K562 (cell line): ENCODE measurements at regions not wholly inside any gene's neighbourhood (a gene's known extent, or its start where the extent isn't known, plus 50 kb on each side); places are given as distances from the start of the nearest gene placed in this dataset.
"Not testable (repeated sequence)": the region's sequence is repeated elsewhere in the genome, so short reads cannot be mapped to it uniquely, and the experiment has no call there.

Source experiments
- BMI1 ChIP-seq: fragments of 150-350 bp; IDR thresholded peaks from 2 replicates; pipeline ENCODE4 v1.6.1; 2014; ENCODE audit warnings: low read length
- CHD4 ChIP-seq: fragments of 200-600 bp; sonication (generic); IDR thresholded peaks from 3 replicates; pipeline ENCODE4 v1.6.1; 2012; ENCODE audit warnings: low read depth, mild to moderate bottlenecking, mixed read lengths, low read length, inconsistent platforms; ENCODE audit not compliant: insufficient read depth, insufficient replicate concordance, poor library complexity, severe bottlenecking
- CTCF ChIP-seq, 3 experiments: IDR thresholded peaks in 2 of 3; conservative IDR thresholded peaks in 1 of 3; 2 replicates each; pipeline ENCODE4 v1.5.1; 2011 to 2012; ENCODE audit warnings: low read length in 3 of 3, mild to moderate bottlenecking in 3 of 3, control low read depth in 2 of 3, improper control_type of control experiment in 1 of 3, inconsistent platforms in 1 of 3, low read depth in 1 of 3, mixed read lengths in 1 of 3, moderate library complexity in 1 of 3; ENCODE audit not compliant: insufficient read depth in 2 of 3
- DACH1 ChIP-seq: fragments of 450-650 bp; IDR thresholded peaks from 2 replicates; pipeline ENCODE4 v1.6.1; 2018; ENCODE audit not compliant: partially characterized antibody
- FOXK1 ChIP-seq: sonication (generic); formaldehyde crosslinking; IDR thresholded peaks from 2 replicates; pipeline ENCODE4 v1.8.0; 2022; ENCODE audit warnings: missing genetic modification reagents, mild to moderate bottlenecking, borderline replicate concordance
- NR2F6 ChIP-seq: fragments of 450-650 bp; formaldehyde crosslinking; IDR thresholded peaks from 2 replicates; pipeline ENCODE4 v1.4.0; 2020; ENCODE audit warnings: mild to moderate bottlenecking
- RAD51 ChIP-seq: fragments of 450-650 bp; IDR thresholded peaks from 2 replicates; pipeline ENCODE4 v1.7.1; 2016; ENCODE audit warnings: low read depth, mild to moderate bottlenecking, borderline replicate concordance
- RFX1 ChIP-seq: fragments of 450-650 bp; IDR thresholded peaks from 2 replicates; pipeline ENCODE4 v1.6.1; 2016; ENCODE audit warnings: mild to moderate bottlenecking, moderate library complexity
- TAF7 ChIP-seq: fragments of 450-650 bp; IDR thresholded peaks from 2 replicates; pipeline ENCODE4 v1.6.1; 2016; ENCODE audit warnings: missing genetic modification characterization, missing compliant biosample characterization
- XRCC5 ChIP-seq: fragments of 200-400 bp; formaldehyde crosslinking; IDR thresholded peaks from 2 replicates; pipeline ENCODE4 v1.6.1; 2017; ENCODE audit warnings: low read depth, mild to moderate bottlenecking, low read length
- ZBTB11 ChIP-seq, 3 experiments: fragments of 200-800 bp in 1 of 3; fragments of 250-450 bp in 1 of 3; fragments of 450-650 bp in 1 of 3; sonication (Bioruptor Pico) in 1 of 3; sonication (Bioruptor generic) in 1 of 3; formaldehyde crosslinking in 1 of 3; IDR thresholded peaks; 2 replicates each; pipeline versions ENCODE4 v1.6.1 to v1.8.0; 2016 to 2022; ENCODE audit warnings: mild to moderate bottlenecking in 2 of 3, missing genetic modification characterization in 2 of 3, missing compliant biosample characterization in 1 of 3, moderate library complexity in 1 of 3
- ZNF586 ChIP-seq: fragments of 450-650 bp; formaldehyde crosslinking; conservative IDR thresholded peaks from 2 replicates; pipeline ENCODE4 v1.4.0; 2020; ENCODE audit warnings: mild to moderate bottlenecking, moderate library complexity

- not testable (repeated sequence) for TF ChIP-seq RAD51; TAF7 (tag); RFX1; ZBTB11 (CRISPR knock-in tag; IDR thresholded peaks at IDR 0.05); CHD4; NR2F6 (CRISPR knock-in tag); CTCF (IDR thresholded peaks at IDR 0.05 in 2 of 3, conservative IDR thresholded peaks at IDR 0.05 in 1 of 3; ENCODE audit: insufficient read depth in 2 of 3, low read depth in 1 of 3, low read length in 3 of 3); DACH1; XRCC5; BMI1; ZNF586 (CRISPR knock-in tag); FOXK1 (CRISPR knock-in tag)
These were observed 223.9 kb downstream of the MAGEE1 start for GRCh38 chrX:76651369-76651768.
